Ishikawa (cell line): ENCODE measurements at regions not wholly inside any gene's neighbourhood (a gene's known extent, or its start where the extent isn't known, plus 50 kb on each side); places are given as distances from the start of the nearest gene placed in this dataset.

Experiments
- CEBPB ChIP-seq: IDR thresholded peaks from 2 replicates; pipeline ENCODE4 v1.6.1; 2012
- CREB1 ChIP-seq: IDR thresholded peaks from 2 replicates; pipeline ENCODE4 v1.6.1; 2012; ENCODE audit warnings: low read depth
- EGR1 ChIP-seq: IDR thresholded peaks from 2 replicates; pipeline ENCODE4 v1.6.1; 2012
- EP300 ChIP-seq: IDR thresholded peaks from 2 replicates; pipeline ENCODE4 v1.6.1; 2012; ENCODE audit warnings: borderline replicate concordance
- FOXM1 ChIP-seq: IDR thresholded peaks from 2 replicates; pipeline ENCODE4 v1.6.1; 2012; ENCODE audit warnings: low read depth, borderline replicate concordance
- MAX ChIP-seq: IDR thresholded peaks from 2 replicates; pipeline ENCODE4 v1.6.1; 2012
- NFIC ChIP-seq: IDR thresholded peaks from 2 replicates; pipeline ENCODE4 v1.6.1; 2012
- RAD21 ChIP-seq: IDR thresholded peaks from 2 replicates; pipeline ENCODE4 v1.6.1; 2012; ENCODE audit warnings: low read depth
- REST ChIP-seq: IDR thresholded peaks from 2 replicates; pipeline ENCODE4 v1.6.1; 2012; ENCODE audit warnings: low read depth, mild to moderate bottlenecking
- TAF1 ChIP-seq: IDR thresholded peaks from 2 replicates; pipeline ENCODE4 v1.6.1; 2012; ENCODE audit warnings: low read depth, mild to moderate bottlenecking
- TEAD4 ChIP-seq: IDR thresholded peaks from 2 replicates; pipeline ENCODE4 v1.6.1; 2012
- YY1 ChIP-seq: IDR thresholded peaks from 2 replicates; pipeline ENCODE4 v1.6.1; 2012; ENCODE audit warnings: low read depth

GRCh38 chr1:18007391-18008041 lies 100.1 kb upstream of the IGSF21 start:
- no peak for TF ChIP-seq EP300
- no peak for TF ChIP-seq CREB1
- no peak for TF ChIP-seq MAX
- TF ChIP-seq REST = no peak
- TF ChIP-seq YY1 = no peak
- TF ChIP-seq CEBPB = no peak
- TF ChIP-seq EGR1 = no peak
- no peak for TF ChIP-seq RAD21
- TF ChIP-seq TAF1 = no peak
- no peak for TF ChIP-seq FOXM1
- no peak for TF ChIP-seq TEAD4
- no peak for TF ChIP-seq NFIC
